PC-9 (cell line): ENCODE measurements at regions not wholly inside any gene's neighbourhood (a gene's known extent, or its start where the extent isn't known, plus 50 kb on each side); places are given as distances from the start of the nearest gene placed in this dataset.

Experiments
- BruUV-seq: library from RNA; stranded (reverse); fragments of 400-500 nt; replicated peaks from 2 replicates; lab custom pipeline; 2021; lab: Mats Ljungman, UMichigan
- CTCF ChIA-PET: fragments of 300-600 bp; sonication (Branson Sonifier 250); formaldehyde crosslinking; loops from one replicate; lab custom pipeline; 2022; ENCODE audit warnings: antibody characterized with exemption; lab: Charles Lee
- POLR2A ChIA-PET: fragments of 300-600 bp; sonication (Branson Sonifier 250); formaldehyde crosslinking; loops from one replicate; lab custom pipeline; 2022; ENCODE audit warnings: antibody characterized with exemption; ENCODE audit not compliant: unreplicated experiment; lab: Charles Lee
- DNase-seq, 2 experiments: peaks; one replicate each; pipeline versions ENCODE4 v3.0.0 to v3.0.0-alpha.2; 2015 to 2022; ENCODE audit warnings: mixed read lengths in 1 of 2
- H2AFZ ChIP-seq: fragments of 200-600 bp; sonication (generic); 2 replicates; pipeline ENCODE4 v1.8.1; 2017; ENCODE audit warnings: antibody characterized with exemption
- H3F3A ChIP-seq: fragments of 200-600 bp; sonication (generic); 2 replicates; pipeline ENCODE4 v1.8.1; 2017; ENCODE audit warnings: antibody characterized with exemption, mild to moderate bottlenecking, low read depth; ENCODE audit not compliant: insufficient read depth
- H3K27ac ChIP-seq: fragments of 200-600 bp; sonication (generic); 2 replicates; pipeline ENCODE4 v1.6.1; 2016; ENCODE audit warnings: mixed run types
- H3K27me3 ChIP-seq: fragments of 200-600 bp; sonication (generic); 2 replicates; pipeline ENCODE4 v1.6.1; 2016; ENCODE audit warnings: low read depth, mixed run types; ENCODE audit not compliant: insufficient read depth
- H3K36me3 ChIP-seq: fragments of 200-600 bp; sonication (generic); 2 replicates; pipeline ENCODE4 v1.6.1; 2016; ENCODE audit warnings: low read depth, mixed run types
- H3K4me1 ChIP-seq: fragments of 200-600 bp; sonication (generic); replicated peaks from 2 replicates; pipeline ENCODE4 v1.6.1; 2016; ENCODE audit warnings: mixed run types; ENCODE audit not compliant: insufficient read depth
- H3K4me2 ChIP-seq: fragments of 200-600 bp; sonication (generic); 2 replicates; pipeline ENCODE4 v1.6.1; 2017; ENCODE audit warnings: mixed run types
- H3K4me3 ChIP-seq: fragments of 200-600 bp; sonication (generic); 2 replicates; pipeline ENCODE4 v1.6.1; 2016; ENCODE audit warnings: mixed run types
- H3K79me2 ChIP-seq: fragments of 200-600 bp; sonication (generic); 2 replicates; pipeline ENCODE4 v1.6.1; 2017; ENCODE audit warnings: low read depth, mixed run types
- H3K9me2 ChIP-seq: fragments of 200-600 bp; sonication (generic); 2 replicates; pipeline ENCODE4 v1.8.1; 2017; ENCODE audit warnings: mild to moderate bottlenecking; ENCODE audit not compliant: insufficient read depth
- H3K9me3 ChIP-seq: fragments of 200-600 bp; sonication (generic); 2 replicates; pipeline ENCODE4 v1.8.1; 2016; ENCODE audit warnings: low read depth; ENCODE audit not compliant: insufficient read depth
- H4K20me1 ChIP-seq: fragments of 200-600 bp; sonication (generic); 2 replicates; pipeline ENCODE4 v1.8.1; 2017; ENCODE audit not compliant: insufficient read depth
- CTCF ChIP-seq: fragments of 200-600 bp; sonication (generic); conservative IDR thresholded peaks from 2 replicates; pipeline ENCODE4 v1.6.1; 2017; ENCODE audit warnings: mixed run types, antibody characterized with exemption, mild to moderate bottlenecking, moderate library complexity
- EZH2 ChIP-seq: fragments of 200-600 bp; sonication (generic); IDR thresholded peaks from 2 replicates; pipeline ENCODE4 v1.8.0; 2017; ENCODE audit warnings: antibody characterized with exemption, low read depth
- intact Hi-C: fragments of 100-400 bp; cut with micrococcal nuclease; formaldehyde crosslinking; loops from one replicate; pipeline ENCODE4 v1.10.0; 2022; ENCODE audit not compliant: unreplicated experiment

GRCh38 chr5:106454050-106454449 is 1216.7 kb downstream of the EFNA5 start:
- H3K9me2 ChIP-seq: no peaks in the 10 kb centered on the region
- TF ChIP-seq CTCF (no peak), EZH2 (no peak)
- H3F3A ChIP-seq: 0 out of 2 replicates have a peak, but pooled peaks cover 5% of the 10 kb centered on the region
- intact Hi-C loops: no loop called here
- POLR2A ChIA-PET: no interaction called here
- CTCF ChIA-PET: interaction anchor here (0.6 kb wide), 1 partner anchor 1218 kb away, joined by 11 read pairs; no protein-coding TSS in a partner anchor
- no peaks in the 10 kb centered on the region for H3K36me3 ChIP-seq
- no peak overlapping the region for H2AFZ ChIP-seq
- no peaks in the 10 kb centered on the region for H4K20me1 ChIP-seq
- 0 out of 2 replicates have a peak, but pooled peaks cover 5% of the 10 kb centered on the region for H3K9me3 ChIP-seq
- H3K79me2 ChIP-seq: no peaks in the 10 kb centered on the region
- no peak overlapping the region for H3K27ac ChIP-seq
- no TSS peak for BruUV-seq
- no peak overlapping the region for H3K4me2 ChIP-seq
- peaks cover 14% of the 10 kb centered on the region for H3K4me1 ChIP-seq
- H3K27me3 ChIP-seq: no peaks in the 10 kb centered on the region
- DNase-seq: no peak
- no peak overlapping the region for H3K4me3 ChIP-seq

GRCh38 chr5:106451998-106452397 is 1218.7 kb downstream of the EFNA5 start:
- Histone ChIP-seq H3K79me2 (no peaks in the 10 kb centered on the region), H3K27ac (no peak overlapping the region), H2AFZ (peak overlapping the region; percentile 40; the same call in 1 of the 2 replicates), H3K27me3 (no peaks in the 10 kb centered on the region), H3K36me3 (no peaks in the 10 kb centered on the region), H3K4me2 (no peak overlapping the region), H3F3A (0 out of 2 replicates have a peak, but pooled peaks cover 5% of the 10 kb centered on the region), H3K4me1 (peaks cover 14% of the 10 kb centered on the region), H3K9me2 (no peaks in the 10 kb centered on the region), H3K9me3 (peaks cover 5% of the 10 kb centered on the region; the same call in 1 of the 2 replicates), H4K20me1 (no peaks in the 10 kb centered on the region), H3K4me3 (no peak overlapping the region)
- ChIA-PET CTCF (no interaction called here), POLR2A (no interaction called here)
- BruUV-seq: no TSS peak
- no peak for DNase-seq
- TF ChIP-seq EZH2: no peak
- no peak for TF ChIP-seq CTCF
- intact Hi-C loops: no loop called here

- CTCF ChIA-PET: no interaction called here
Observed at GRCh38 chr5:106443746-106444145, 1227.0 kb downstream of the EFNA5 start.

More at GRCh38 chr5:106443746-106444145, 1227.0 kb downstream of the EFNA5 start:
- no peak overlapping the region for H3K27ac ChIP-seq
- H3F3A ChIP-seq: no peaks in the 10 kb centered on the region
- H3K4me3 ChIP-seq: no peak overlapping the region
- DNase-seq: no peak
- no TSS peak for BruUV-seq
- no peak overlapping the region for H2AFZ ChIP-seq
- H3K9me2 ChIP-seq: 0 out of 2 replicates have a peak, but pooled peaks cover 7% of the 10 kb centered on the region
- H3K4me2 ChIP-seq: no peak overlapping the region
- H4K20me1 ChIP-seq: no peaks in the 10 kb centered on the region
- H3K27me3 ChIP-seq: no peaks in the 10 kb centered on the region
- H3K36me3 ChIP-seq: no peaks in the 10 kb centered on the region
- H3K79me2 ChIP-seq: no peaks in the 10 kb centered on the region
- POLR2A ChIA-PET: no interaction called here
- intact Hi-C loops: no loop called here
- no peak for TF ChIP-seq CTCF
- TF ChIP-seq EZH2: no peak
- no peaks in the 10 kb centered on the region for H3K4me1 ChIP-seq
- no peaks in the 10 kb centered on the region; the same call in 1 of the 2 replicates for H3K9me3 ChIP-seq
